Ovary (tissue), 7 donors: ENCODE measurements at regions not wholly inside any gene's neighbourhood (a gene's known extent, or its start where the extent isn't known, plus 50 kb on each side); places are given as distances from the start of the nearest gene placed in this dataset.

Source experiments
- DNase-seq, 5 donors: peaks; one replicate each; pipeline ENCODE4 v3.0.0-alpha.2; 2019 to 2020
- H3K27ac ChIP-seq, 2 donors: fragments of 200-600 bp; one replicate each; pipeline versions ENCODE4 v1.5.1 to v1.8.0; 2019 to 2022
- H3K27me3 ChIP-seq: fragments of 200-600 bp; one replicate; pipeline ENCODE4 v1.8.0; 2022
- H3K36me3 ChIP-seq: fragments of 200-600 bp; sonication (generic); one replicate; pipeline ENCODE4 v1.5.1; 2019
- H3K4me1 ChIP-seq: one replicate; pipeline ENCODE4 v1.8.1; 2013; ENCODE audit warnings: mild to moderate bottlenecking, moderate library complexity; ENCODE audit not compliant: insufficient read depth
- H3K4me3 ChIP-seq: fragments of 200-600 bp; sonication (generic); one replicate; pipeline ENCODE4 v1.5.1; 2017
- H3K9me3 ChIP-seq, 2 donors: fragments of 200-600 bp in 1 of 2; sonication (generic) in 1 of 2; one replicate each; pipeline versions ENCODE4 v1.5.1 to v1.8.1; 2013 to 2019; ENCODE audit warnings: mild to moderate bottlenecking in 1 of 2, moderate library complexity in 1 of 2
- CTCF ChIP-seq, 3 donors: fragments of 450-650 bp in 2 of 3; fragments of 200-600 bp in 1 of 3; IDR thresholded peaks; one replicate each; pipeline versions ENCODE4 v1.5.1 to v1.8.0; 2016 to 2022; ENCODE audit warnings: antibody characterized with exemption in 3 of 3, mild to moderate bottlenecking in 1 of 3
- EP300 ChIP-seq: sonication (generic); formaldehyde crosslinking; IDR thresholded peaks from one replicate; pipeline ENCODE4 v1.6.1; 2017; ENCODE audit warnings: antibody characterized with exemption
- POLR2A ChIP-seq: fragments of 450-650 bp; IDR thresholded peaks from one replicate; pipeline ENCODE4 v1.6.1; 2017; ENCODE audit warnings: antibody characterized with exemption, mild to moderate bottlenecking, moderate library complexity
- whole genome bisulfite sequencing, 3 donors: extraction: QIAGEN DNeasy Blood & Tissue Kit in 1 of 3; methylation state at CpG; one replicate each; pipeline versions ENCODE4 v1.1.5 to v1.1.7; 2013 to 2017; 5-methylcytosine and 5-hydroxymethylcytosine counted together
- intact Hi-C, 4 donors: fragments of 100-400 bp; cut with DNase I; formaldehyde crosslinking; loops; one replicate each; pipeline versions ENCODE4 v1.11.0 to v1.15.1; 2022 to 2023
- donor health status: DM: no; HTN: no; CAD: no; lungs with moderate emphysema.
- donor health status: DM: no; HTN: no; CAD: no.
- donor health status: Bipolar disorder and iron deficiency.
- donor health status: DM: no; HTN: no; CAD: no.
- donor health status: DM: yes; HTN: yes; CAD: no.

- no peaks in the 10 kb centered on the region for H3K36me3 ChIP-seq
- no peak overlapping the region for H3K27ac ChIP-seq
- DNase-seq: no peak
- TF ChIP-seq POLR2A: no peak
- TF ChIP-seq CTCF (IDR thresholded peaks at IDR 0.05): no peak
- 82 to 86% (median 84%) methylated on average over 18 of the region's 18 CpGs for WGBS, 3 donors
- H3K27me3 ChIP-seq: no peaks in the 10 kb centered on the region
- no peaks in the 10 kb centered on the region for H3K9me3 ChIP-seq
- intact Hi-C loops: no loop called here
- no peak overlapping the region for H3K4me3 ChIP-seq
- peaks cover 7% of the 10 kb centered on the region for H3K4me1 ChIP-seq
Observed at GRCh38 chr12:132432126-132432705, 57.7 kb upstream of the FBRSL1 start.

GRCh38 chr12:132430838-132431774, 58.8 kb upstream of the FBRSL1 start:
- H3K36me3 ChIP-seq: no peaks in the 10 kb centered on the region
- no peak overlapping the region for H3K4me3 ChIP-seq
- intact Hi-C loops: no loop called here
- TF ChIP-seq POLR2A (no peak), CTCF (IDR thresholded peaks at IDR 0.05) (no peak), EP300 (no peak)
- no peak for DNase-seq
- WGBS, 3 donors: 22 to 29% (median 25%) methylated on average over 39 of the region's 39 CpGs
- H3K27me3 ChIP-seq: no peaks in the 10 kb centered on the region
- H3K4me1 ChIP-seq: peaks cover 7% of the 10 kb centered on the region
- H3K9me3 ChIP-seq: no peaks in the 10 kb centered on the region
- H3K27ac ChIP-seq: no peak overlapping the region

DNA sequence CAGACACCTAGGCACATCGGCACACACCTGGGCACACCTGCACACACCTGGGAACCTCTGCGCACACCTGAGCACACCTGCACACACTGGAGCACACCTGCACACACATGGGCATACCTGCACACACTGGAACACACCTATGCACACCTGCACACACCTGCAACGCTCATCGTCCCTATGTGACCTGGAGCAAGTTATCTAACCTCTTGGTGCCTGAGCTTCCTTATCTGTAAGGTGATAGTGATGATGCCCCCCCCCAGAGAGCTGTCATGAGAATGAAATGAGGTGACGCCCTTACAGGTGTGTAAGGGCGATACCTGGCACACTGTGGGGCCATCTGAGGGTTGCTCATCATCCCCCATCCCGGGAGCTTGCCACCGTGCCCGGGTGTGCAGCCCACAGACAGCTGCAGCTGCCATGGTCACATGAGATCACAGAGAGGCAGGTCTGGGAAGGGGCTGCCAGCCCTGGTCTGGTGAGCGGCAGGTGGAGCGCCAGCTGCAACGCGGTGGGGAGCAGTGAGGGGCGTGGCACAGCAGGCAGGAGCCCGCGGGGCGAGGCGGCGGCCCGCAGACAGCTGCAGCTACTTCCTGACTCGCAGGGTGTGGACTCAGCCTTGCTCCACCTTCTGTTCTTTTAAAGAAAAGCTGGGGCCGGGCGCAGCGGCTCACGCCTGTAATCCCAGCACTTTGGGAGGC, 59.9 kb upstream of the FBRSL1 start:
- no peak overlapping the region for H3K4me3 ChIP-seq
- WGBS, 3 donors: 7 to 10% (median 10%) methylated on average over 23 to 25 of the region's 25 CpGs
- intact Hi-C loops: loop anchor here in 2 of 4 donors (10.0 kb wide), 2 partner anchors 95 to 185 kb away; partner anchors contain the start of genes LRCOL1 (in 1 of the 2) and P2RX2 (in 1 of the 2)

More for the DNA sequence above, 59.9 kb upstream of the FBRSL1 start:
- TF ChIP-seq CTCF (IDR thresholded peaks at IDR 0.05) (no peak), POLR2A (no peak), EP300 (no peak)
- H3K36me3 ChIP-seq: no peaks in the 10 kb centered on the region
- no peaks in the 10 kb centered on the region for H3K9me3 ChIP-seq
- H3K4me1 ChIP-seq: peaks cover 7% of the 10 kb centered on the region
- DNase-seq: peak in 1 of 5 donors; percentile 48
- H3K27ac ChIP-seq: no peak overlapping the region
- H3K27me3 ChIP-seq: no peaks in the 10 kb centered on the region
